ENCODE measurements at regions not wholly inside any gene's neighbourhood (a gene's known extent, or its start where the extent isn't known, plus 50 kb on each side); places are given as distances from the start of the nearest gene placed in this dataset.

GRCh38 chr15:46344115-46344724 lies 709.4 kb downstream of the SQOR start:
- TF ChIP-seq, protein P1, sequence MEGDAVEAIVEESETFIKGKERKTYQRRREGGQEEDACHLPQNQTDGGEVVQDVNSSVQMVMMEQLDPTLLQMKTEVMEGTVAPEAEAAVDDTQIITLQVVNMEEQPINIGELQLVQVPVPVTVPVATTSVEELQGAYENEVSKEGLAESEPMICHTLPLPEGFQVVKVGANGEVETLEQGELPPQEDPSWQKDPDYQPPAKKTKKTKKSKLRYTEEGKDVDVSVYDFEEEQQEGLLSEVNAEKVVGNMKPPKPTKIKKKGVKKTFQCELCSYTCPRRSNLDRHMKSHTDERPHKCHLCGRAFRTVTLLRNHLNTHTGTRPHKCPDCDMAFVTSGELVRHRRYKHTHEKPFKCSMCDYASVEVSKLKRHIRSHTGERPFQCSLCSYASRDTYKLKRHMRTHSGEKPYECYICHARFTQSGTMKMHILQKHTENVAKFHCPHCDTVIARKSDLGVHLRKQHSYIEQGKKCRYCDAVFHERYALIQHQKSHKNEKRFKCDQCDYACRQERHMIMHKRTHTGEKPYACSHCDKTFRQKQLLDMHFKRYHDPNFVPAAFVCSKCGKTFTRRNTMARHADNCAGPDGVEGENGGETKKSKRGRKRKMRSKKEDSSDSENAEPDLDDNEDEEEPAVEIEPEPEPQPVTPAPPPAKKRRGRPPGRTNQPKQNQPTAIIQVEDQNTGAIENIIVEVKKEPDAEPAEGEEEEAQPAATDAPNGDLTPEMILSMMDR (conservative IDR thresholded peaks at IDR 0.05; ENCODE audit: control insufficient read depth, insufficient read depth, low read depth, low read length): no peak
- no peak for DNase-seq (ENCODE audit: low read depth)
- no peak overlapping the region for H3K4me3 ChIP-seq (ENCODE audit: control insufficient read depth, low read depth, low read length)

- no peak for DNase-seq (ENCODE audit: low read depth)
- H3K4me3 ChIP-seq (ENCODE audit: control insufficient read depth, low read depth, low read length): no peak overlapping the region
- TF ChIP-seq, protein P1 (conservative IDR thresholded peaks at IDR 0.05; ENCODE audit: control insufficient read depth, insufficient read depth, low read depth, low read length): no peak
Measured at GRCh38 chr15:46344915-46345314, 710.1 kb downstream of the SQOR start.

GRCh38 chr15:46354443-46354842 lies 719.6 kb downstream of the SQOR start:
- TF ChIP-seq, protein P1 (conservative IDR thresholded peaks at IDR 0.05; ENCODE audit: control insufficient read depth, insufficient read depth, low read depth, low read length): no peak
- H3K4me3 ChIP-seq (ENCODE audit: control insufficient read depth, low read depth, low read length): no peak overlapping the region
- no peak for DNase-seq (ENCODE audit: low read depth)

- no peak overlapping the region for H3K4me3 ChIP-seq (ENCODE audit: control insufficient read depth, low read depth, low read length)
- TF ChIP-seq, protein P1 (conservative IDR thresholded peaks at IDR 0.05; ENCODE audit: control insufficient read depth, insufficient read depth, low read depth, low read length): no peak
- DNase-seq (ENCODE audit: low read depth): peak; percentile 73
Measured at GRCh38 chr15:46365572-46365971, 730.7 kb downstream of the SQOR start.

GRCh38 chr15:46366360-46367007 lies 731.7 kb downstream of the SQOR start:
- H3K4me3 ChIP-seq (ENCODE audit: control insufficient read depth, low read depth, low read length): no peak overlapping the region
- no peak for DNase-seq (ENCODE audit: low read depth)
- TF ChIP-seq, protein P1 (conservative IDR thresholded peaks at IDR 0.05; ENCODE audit: control insufficient read depth, insufficient read depth, low read depth, low read length): no peak

- H3K4me3 ChIP-seq (ENCODE audit: control insufficient read depth, low read depth, low read length): no peak overlapping the region
- TF ChIP-seq, protein P1 (conservative IDR thresholded peaks at IDR 0.05; ENCODE audit: control insufficient read depth, insufficient read depth, low read depth, low read length): no peak
- DNase-seq (ENCODE audit: low read depth): no peak
Measured at GRCh38 chr15:46383978-46384377, 749.1 kb downstream of the SQOR start.
